ENCODE measurements at regions not wholly inside any gene's neighbourhood (a gene's known extent, or its start where the extent isn't known, plus 50 kb on each side); places are given as distances from the start of the nearest gene placed in this dataset.

GRCh38 chr6:99821164-99821563 lies 172.9 kb downstream of the MCHR2 start:
- Histone ChIP-seq H4K20me1 (ENCODE audit: insufficient read depth) (no peaks in the 10 kb centered on the region), H3K9me3 (ENCODE audit: control insufficient read depth in 1 of 2, insufficient read depth in 1 of 2, low read depth in 1 of 2, low read length in 2 of 2) (no peaks in the 10 kb centered on the region), H3K27me3 (ENCODE audit: insufficient read depth, low read length) (no peaks in the 10 kb centered on the region), H3K36me3 (ENCODE audit: control insufficient read depth in 1 of 2, insufficient read depth in 2 of 2, low read length in 2 of 2) (no peaks in the 10 kb centered on the region), H3K4me2 (ENCODE audit: low read length) (no peak overlapping the region), H3K27ac (ENCODE audit: low read depth, low read length) (no peak overlapping the region), H3K4me3 (replicated peaks in 1 of 2; ENCODE audit: low read depth in 1 of 2, low read length in 2 of 2) (no peak overlapping the region), H2AFZ (ENCODE audit: low read depth, low read length, poor library complexity, severe bottlenecking) (no peak overlapping the region), H3K79me2 (ENCODE audit: insufficient read depth, low read length) (no peaks in the 10 kb centered on the region), H3K9ac (ENCODE audit: low read length) (no peak overlapping the region), H3K4me1 (ENCODE audit: control insufficient read depth in 1 of 2, insufficient read depth in 2 of 2, low read length in 2 of 2) (no peaks in the 10 kb centered on the region), H3K9me2 (ENCODE audit: insufficient read depth) (no peaks in the 10 kb centered on the region)
- CTCF ChIA-PET, result interaction anchor here (1.7 kb wide), 1 partner anchor 491 kb away, joined by 5 read pairs; no protein-coding TSS in a partner anchor
- intact Hi-C loops (cut with micrococcal nuclease), result loop anchor here (5.0 kb wide), 2 partner anchors 354 to 489 kb away; no protein-coding TSS in a partner anchor
- no TSS peak for BruUV-seq (replicated peaks)
- TF ChIP-seq, protein P1, sequence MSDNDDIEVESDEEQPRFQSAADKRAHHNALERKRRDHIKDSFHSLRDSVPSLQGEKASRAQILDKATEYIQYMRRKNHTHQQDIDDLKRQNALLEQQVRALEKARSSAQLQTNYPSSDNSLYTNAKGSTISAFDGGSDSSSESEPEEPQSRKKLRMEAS (IDR thresholded peaks at IDR 0.05), result no peak
- TF ChIP-seq SRF (IDR thresholded peaks at IDR 0.05; ENCODE audit: low read depth), result no peak
- TF ChIP-seq REST (IDR thresholded peaks at IDR 0.05; ENCODE audit: low read depth), result no peak
- TF ChIP-seq POLR2A (IDR thresholded peaks at IDR 0.05; ENCODE audit: borderline replicate concordance, extremely low read depth, insufficient read depth, insufficient read length), result no peak
- TF ChIP-seq SP1 (IDR thresholded peaks at IDR 0.05; ENCODE audit: low read depth), result no peak
- TF ChIP-seq YY1 (IDR thresholded peaks at IDR 0.05; ENCODE audit: extremely low read depth, insufficient replicate concordance, low read depth, low read length), result no peak
- TF ChIP-seq EGR1 (IDR thresholded peaks at IDR 0.05; ENCODE audit: low read depth), result no peak
- no peak for TF ChIP-seq JUND (IDR thresholded peaks at IDR 0.05)
- no peak for TF ChIP-seq ZFX (IDR thresholded peaks at IDR 0.05)
- TF ChIP-seq EZH2phosphoT487 (IDR thresholded peaks at IDR 0.05; ENCODE audit: borderline replicate concordance), result no peak
- TF ChIP-seq SIN3A (IDR thresholded peaks at IDR 0.05; ENCODE audit: low read depth), result no peak
- no peak for TF ChIP-seq ZNF274 (IDR thresholded peaks at IDR 0.05; ENCODE audit: low read depth, low read length)
- DNase-seq (ENCODE audit: low read depth, low spot score) (no peak), ATAC-seq (no peak)
- RAD21 ChIA-PET (ENCODE audit: low non-redundant PET in 1 of 2, low total read pairs in 2 of 2, uncharacterized antibody in 2 of 2, unreplicated experiment in 2 of 2), result no interaction called here
- POLR2A ChIA-PET, result no interaction called here

All from HCT116 (cell line).